Vagina (tissue), 2 donors: ENCODE measurements at regions not wholly inside any gene's neighbourhood (a gene's known extent, or its start where the extent isn't known, plus 50 kb on each side); places are given as distances from the start of the nearest gene placed in this dataset.

Experiments used
- POLR2A ChIP-seq, 2 donors: fragments of 450-650 bp; IDR thresholded peaks; one replicate each; pipeline ENCODE4 v1.6.1; 2017; ENCODE audit warnings: antibody characterized with exemption in 2 of 2, mild to moderate bottlenecking in 2 of 2, moderate library complexity in 2 of 2
- POLR2AphosphoS5 ChIP-seq, 2 donors: sonication (generic); formaldehyde crosslinking; IDR thresholded peaks; one replicate each; pipeline ENCODE4 v1.9.0; 2017; ENCODE audit warnings: antibody characterized with exemption in 2 of 2, mild to moderate bottlenecking in 2 of 2, low read depth in 1 of 2; ENCODE audit not compliant: insufficient read depth in 1 of 2
- TF ChIP-seq, protein P1 (sequence below), 3 experiments: fragments of 450-650 bp in 2 of 3; fragments of 200-600 bp in 1 of 3; sonication (generic) in 1 of 3; IDR thresholded peaks; one replicate each; pipeline ENCODE4 v1.5.1; 2017 to 2019; ENCODE audit warnings: antibody characterized with exemption in 3 of 3, mild to moderate bottlenecking in 2 of 3, moderate library complexity in 2 of 3

DNA sequence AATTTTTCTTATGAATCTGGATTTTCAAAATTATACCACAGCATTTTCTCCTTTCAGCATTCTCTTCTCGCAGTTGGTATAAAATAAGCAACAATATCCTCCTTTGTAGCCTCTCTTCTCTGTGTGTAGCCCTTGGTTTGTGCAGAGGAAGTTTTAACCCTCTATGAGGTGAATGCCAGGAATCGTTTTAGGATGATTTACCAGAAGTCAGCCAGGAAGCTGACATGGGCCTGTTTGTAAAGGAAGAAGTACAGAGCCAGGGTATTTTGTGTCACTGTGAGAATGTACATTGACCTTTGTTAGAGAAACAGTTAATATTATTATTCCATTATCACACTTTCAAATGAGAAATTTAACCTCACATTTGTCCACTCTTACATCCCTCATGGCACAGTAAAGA lies 88.9 kb upstream of the RPL34 start:
- TF ChIP-seq, protein P1, sequence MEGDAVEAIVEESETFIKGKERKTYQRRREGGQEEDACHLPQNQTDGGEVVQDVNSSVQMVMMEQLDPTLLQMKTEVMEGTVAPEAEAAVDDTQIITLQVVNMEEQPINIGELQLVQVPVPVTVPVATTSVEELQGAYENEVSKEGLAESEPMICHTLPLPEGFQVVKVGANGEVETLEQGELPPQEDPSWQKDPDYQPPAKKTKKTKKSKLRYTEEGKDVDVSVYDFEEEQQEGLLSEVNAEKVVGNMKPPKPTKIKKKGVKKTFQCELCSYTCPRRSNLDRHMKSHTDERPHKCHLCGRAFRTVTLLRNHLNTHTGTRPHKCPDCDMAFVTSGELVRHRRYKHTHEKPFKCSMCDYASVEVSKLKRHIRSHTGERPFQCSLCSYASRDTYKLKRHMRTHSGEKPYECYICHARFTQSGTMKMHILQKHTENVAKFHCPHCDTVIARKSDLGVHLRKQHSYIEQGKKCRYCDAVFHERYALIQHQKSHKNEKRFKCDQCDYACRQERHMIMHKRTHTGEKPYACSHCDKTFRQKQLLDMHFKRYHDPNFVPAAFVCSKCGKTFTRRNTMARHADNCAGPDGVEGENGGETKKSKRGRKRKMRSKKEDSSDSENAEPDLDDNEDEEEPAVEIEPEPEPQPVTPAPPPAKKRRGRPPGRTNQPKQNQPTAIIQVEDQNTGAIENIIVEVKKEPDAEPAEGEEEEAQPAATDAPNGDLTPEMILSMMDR (IDR thresholded peaks at IDR 0.05): no peak
- TF ChIP-seq POLR2AphosphoS5 (IDR thresholded peaks at IDR 0.05; ENCODE audit: insufficient read depth in 1 of 2, low read depth in 1 of 2): no peak
- TF ChIP-seq POLR2A (IDR thresholded peaks at IDR 0.05): no peak
